OCI-M1 (cell line): ENCODE measurements at regions not wholly inside any gene's neighbourhood (a gene's known extent, or its start where the extent isn't known, plus 50 kb on each side); places are given as distances from the start of the nearest gene placed in this dataset.

Experiments
- DNase-seq: peaks from one replicate; lab custom pipeline; 2025; lab: John Stamatoyannopoulos, UW

DNA sequence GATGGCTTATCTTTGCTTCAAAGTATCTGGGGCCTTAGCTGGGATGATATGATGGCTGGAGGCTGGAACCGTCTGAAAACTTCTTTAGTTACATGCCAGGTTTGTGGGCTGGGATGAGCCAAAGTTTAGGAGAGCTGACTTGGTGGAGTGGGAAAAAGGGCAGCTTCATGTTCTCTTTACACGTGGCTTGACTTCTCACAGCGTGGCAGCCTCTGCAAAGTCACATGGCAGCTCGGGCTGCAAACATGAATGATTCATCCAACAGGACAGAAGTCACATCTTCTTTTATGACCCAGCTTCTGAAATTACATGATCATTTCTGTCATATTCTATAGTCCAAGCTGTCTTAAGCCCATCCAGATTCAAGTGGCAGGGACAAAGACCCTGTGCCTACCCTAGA is 176.0 kb downstream of the OLFM4 start:
- no peak for DNase-seq

GRCh38 chr13:53206455-53206854 is 177.8 kb downstream of the OLFM4 start:
- peak; percentile 33 for DNase-seq

- peak; percentile 10 for DNase-seq
Measured at GRCh38 chr13:53207556-53207955, 178.9 kb downstream of the OLFM4 start.

- no peak for DNase-seq
Measured at GRCh38 chr13:53214433-53214832, 185.8 kb downstream of the OLFM4 start.

- DNase-seq: no peak
Measured at GRCh38 chr13:53215563-53215962, 186.9 kb downstream of the OLFM4 start.

GRCh38 chr13:53216773-53217172 is 188.2 kb downstream of the OLFM4 start:
- no peak for DNase-seq

DNA sequence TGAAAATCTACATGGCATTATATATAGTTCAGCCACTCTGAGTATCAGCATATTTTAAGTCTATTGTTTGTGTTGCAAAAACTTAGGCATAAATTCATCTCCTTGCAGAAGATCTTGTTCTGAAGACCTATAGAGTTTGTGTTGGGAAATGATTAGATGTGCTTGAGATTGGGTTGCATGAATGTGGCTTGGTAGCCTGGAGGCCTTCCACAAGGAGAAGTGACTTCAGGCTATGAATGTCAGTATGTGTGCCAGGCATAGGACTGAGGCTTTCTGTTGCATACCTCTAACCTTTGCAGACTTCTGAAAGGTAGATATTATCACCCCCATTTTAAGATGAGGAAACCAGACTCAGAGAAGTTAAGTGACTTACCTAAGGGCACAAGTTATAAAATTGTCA is 188.6 kb downstream of the OLFM4 start:
- no peak for DNase-seq

GRCh38 chr13:53220038-53220437 is 191.4 kb downstream of the OLFM4 start:
- DNase-seq: no peak

DNA sequence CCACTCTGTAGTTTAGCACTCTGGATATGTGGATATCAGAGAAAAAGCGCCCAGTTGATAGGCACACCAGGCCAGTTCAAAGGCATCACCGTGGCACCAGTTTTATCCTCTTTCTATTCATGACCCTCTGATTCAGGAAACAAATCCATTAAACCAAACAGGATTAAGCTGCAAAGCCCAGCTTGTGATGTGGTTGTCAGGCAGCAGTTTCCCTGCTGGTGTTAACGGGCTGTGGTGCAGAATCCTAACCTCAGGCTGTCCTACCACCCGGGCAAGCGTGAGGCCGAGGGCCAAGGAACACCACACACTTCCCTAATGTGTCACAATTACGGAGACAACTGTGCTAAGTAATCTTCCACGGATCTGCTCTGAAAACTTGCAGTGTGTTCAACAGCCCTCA is 209.1 kb downstream of the OLFM4 start:
- DNase-seq: no peak

GRCh38 chr13:53238261-53238660 is 209.6 kb downstream of the OLFM4 start:
- DNase-seq: no peak

GRCh38 chr13:53240401-53241025 is 211.9 kb downstream of the OLFM4 start:
- no peak for DNase-seq

DNA sequence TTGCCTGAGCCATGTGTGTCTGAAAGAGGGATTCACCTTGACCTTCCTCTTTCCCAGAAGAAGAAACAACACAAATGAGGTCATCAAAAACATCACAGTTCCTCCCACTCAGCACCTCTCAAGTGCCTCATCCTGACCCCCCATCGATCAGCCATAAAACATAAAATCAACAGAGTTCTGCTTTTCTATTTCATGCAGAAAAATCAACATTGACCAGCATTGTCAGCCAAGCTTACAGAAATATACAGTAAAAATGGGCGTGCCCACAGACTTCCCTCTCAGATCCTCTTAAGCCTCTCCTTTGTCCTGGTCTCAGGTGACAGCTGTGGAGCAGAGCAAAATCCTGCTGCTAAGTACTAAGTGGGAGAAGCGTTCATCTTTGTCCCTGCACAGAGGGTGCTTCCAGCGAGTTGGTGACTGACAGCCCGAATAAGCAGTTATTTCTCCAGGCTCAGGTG is 213.3 kb downstream of the OLFM4 start:
- DNase-seq: no peak

- DNase-seq: no peak
Measured at GRCh38 chr13:53249236-53249635, 220.6 kb downstream of the OLFM4 start.

- DNase-seq: peak; percentile 93
Measured at GRCh38 chr13:53250272-53250875, 221.8 kb downstream of the OLFM4 start.

DNA sequence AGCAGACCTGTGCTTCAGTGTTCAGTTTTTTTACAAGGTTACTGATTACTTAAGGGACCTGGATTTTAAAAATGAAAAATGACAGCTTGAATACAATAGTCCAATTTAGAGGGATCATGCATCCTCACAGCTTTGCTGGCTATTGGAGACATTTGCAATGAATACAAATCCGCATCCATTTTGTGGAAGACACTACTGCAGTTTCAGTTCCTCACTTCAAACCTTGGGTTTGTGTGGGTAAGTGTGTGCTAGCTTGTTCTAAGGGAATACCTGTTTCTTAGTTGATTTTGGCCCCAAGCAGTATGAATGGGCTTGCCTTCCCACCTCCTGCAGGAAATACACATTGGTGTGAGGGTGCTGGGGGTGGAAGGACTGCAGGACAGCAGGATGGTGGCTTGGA is 222.4 kb downstream of the OLFM4 start:
- DNase-seq: no peak

DNA sequence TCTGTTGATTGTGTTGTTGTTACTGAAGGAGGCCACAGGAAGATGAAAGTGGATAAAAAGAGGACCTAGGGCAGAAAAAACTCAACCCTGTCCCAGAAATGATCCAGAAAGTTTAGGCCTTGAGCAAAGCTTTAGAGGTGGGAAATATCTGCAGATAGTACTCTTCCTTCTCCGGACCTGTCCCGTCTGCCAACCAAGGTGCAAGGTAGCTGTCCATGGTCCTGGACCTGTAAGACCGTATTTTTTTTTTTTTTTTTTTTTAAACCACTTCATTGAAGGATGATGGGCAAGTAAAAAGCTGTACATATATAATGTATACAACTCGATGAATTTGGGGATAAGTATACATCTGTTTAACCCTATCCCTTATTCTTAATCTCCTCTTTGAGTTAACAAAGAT is 225.9 kb downstream of the OLFM4 start:
- DNase-seq: peak; percentile 28

GRCh38 chr13:53255795-53256194 is 227.2 kb downstream of the OLFM4 start:
- no peak for DNase-seq

DNA sequence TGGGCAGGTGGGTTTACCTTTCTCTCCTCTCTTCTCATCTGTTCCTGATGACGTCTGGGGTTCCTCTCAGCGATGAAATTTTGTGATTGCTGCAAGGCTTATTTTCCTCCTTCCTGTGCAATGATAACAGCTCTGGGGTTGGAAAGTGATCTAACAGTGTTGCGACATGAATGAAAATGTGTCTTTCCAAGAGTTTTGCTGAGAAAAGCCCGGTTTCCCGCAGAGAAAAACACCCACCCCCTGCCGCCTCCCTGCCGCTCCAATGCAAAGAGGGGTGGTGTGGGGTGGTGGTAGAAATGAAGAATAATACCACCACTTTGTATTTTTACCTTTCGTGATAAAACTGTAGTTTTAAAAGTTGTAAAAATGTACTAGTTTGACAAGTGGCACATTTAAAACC is 232.0 kb downstream of the OLFM4 start:
- no peak for DNase-seq

- no peak for DNase-seq
Measured at GRCh38 chr13:53264751-53265385, 236.3 kb downstream of the OLFM4 start.

DNA sequence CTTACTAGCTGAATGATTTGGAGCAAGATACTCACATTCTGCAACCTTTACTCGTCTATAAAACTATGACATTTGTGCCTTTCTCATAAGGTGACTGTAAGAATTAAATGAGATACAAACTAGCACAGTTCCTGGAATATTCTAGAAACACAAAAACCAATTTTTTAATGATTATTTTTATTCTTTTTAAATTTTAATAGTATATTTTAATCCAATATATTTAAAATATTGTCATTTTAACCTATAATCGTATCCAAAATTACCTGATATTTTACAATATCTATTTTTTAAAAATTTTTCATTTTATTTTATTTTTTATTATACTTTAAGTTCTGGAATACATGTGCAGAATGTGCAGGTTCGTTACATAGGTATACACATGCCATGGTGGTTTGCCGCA is 238.1 kb downstream of the OLFM4 start:
- no peak for DNase-seq

GRCh38 chr13:53269634-53270033 is 241.0 kb downstream of the OLFM4 start:
- no peak for DNase-seq

GRCh38 chr13:53272873-53273272 is 244.3 kb downstream of the OLFM4 start:
- DNase-seq: no peak

- no peak for DNase-seq
Measured at GRCh38 chr13:53276265-53276664, 247.7 kb downstream of the OLFM4 start.

DNA sequence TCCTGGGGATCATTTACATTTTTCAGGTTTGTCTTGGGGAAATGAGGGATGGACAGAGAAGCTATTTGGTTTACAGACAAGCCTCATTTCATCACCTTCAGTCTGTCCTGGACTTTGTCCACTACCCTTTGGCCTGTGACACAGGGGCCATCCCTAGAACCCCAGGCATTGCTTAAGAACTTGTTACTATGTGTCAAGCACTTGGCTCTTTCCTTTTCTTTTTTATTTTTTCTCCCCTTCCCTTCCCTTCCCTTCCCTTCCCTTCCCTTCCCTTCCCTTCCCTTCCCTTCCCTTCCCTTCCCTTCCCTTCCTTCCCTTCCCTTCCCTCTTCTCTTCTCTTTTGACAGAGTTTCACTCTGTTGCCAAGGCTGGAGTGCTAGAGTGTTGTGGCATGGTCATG is 253.1 kb downstream of the OLFM4 start:
- no peak for DNase-seq
